Tibial nerve (tissue), 3 donors: ENCODE measurements at regions not wholly inside any gene's neighbourhood (a gene's known extent, or its start where the extent isn't known, plus 50 kb on each side); places are given as distances from the start of the nearest gene placed in this dataset.

Experiments used
- CTCF ChIP-seq, 5 experiments: fragments of 200-600 bp in 3 of 5; fragments of 450-650 bp in 2 of 5; sonication (generic) in 3 of 5; IDR thresholded peaks; one replicate each; pipeline ENCODE4 v1.5.1; 2016 to 2019; ENCODE audit warnings: antibody characterized with exemption in 5 of 5, mild to moderate bottlenecking in 3 of 5, moderate library complexity in 2 of 5
- POLR2A ChIP-seq, 2 donors: fragments of 450-650 bp; IDR thresholded peaks; one replicate each; pipeline ENCODE4 v1.6.1; 2017; ENCODE audit warnings: antibody characterized with exemption in 2 of 2, mild to moderate bottlenecking in 2 of 2, moderate library complexity in 2 of 2

- TF ChIP-seq CTCF (IDR thresholded peaks at IDR 0.05) (no peak), POLR2A (IDR thresholded peaks at IDR 0.05) (no peak)
These were observed 105.5 kb downstream of the RPE65 start for GRCh38 chr1:68344208-68344607.
